Glomerular visceral epithelial cell (primary cell): ENCODE measurements at regions not wholly inside any gene's neighbourhood (a gene's known extent, or its start where the extent isn't known, plus 50 kb on each side); places are given as distances from the start of the nearest gene placed in this dataset.
"Not testable (repeated sequence)": the region's sequence is repeated elsewhere in the genome, so short reads cannot be mapped to it uniquely, and the experiment has no call there.

Experiments
- DNase-seq: peaks from one replicate; pipeline ENCODE4 v3.0.0-alpha.2; 2016; ENCODE audit errors: extremely low spot score

DNA sequence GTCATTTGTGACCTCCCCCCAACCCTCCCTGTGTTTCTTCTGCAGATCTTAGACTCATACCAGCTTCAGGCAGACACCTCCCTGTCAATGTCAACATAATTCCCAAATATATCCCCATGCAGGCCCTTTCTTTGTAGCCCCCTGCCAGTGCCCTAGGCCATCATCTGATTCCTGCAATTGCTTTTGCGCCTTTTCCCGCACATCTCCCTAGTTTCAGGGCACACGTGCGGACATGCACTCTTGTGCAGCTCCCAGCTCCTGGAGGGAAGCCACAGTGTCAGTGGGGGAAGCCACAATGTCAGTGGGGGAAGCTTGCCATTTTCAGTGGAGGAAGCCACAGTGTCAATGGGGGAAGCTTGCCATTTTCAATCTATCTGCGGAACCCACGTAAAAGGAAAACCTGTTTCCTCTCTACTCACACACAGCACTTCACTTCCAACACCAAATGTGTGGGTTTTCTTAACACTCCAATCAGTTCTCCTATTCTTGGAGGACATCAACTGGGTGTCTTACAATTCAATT is 256.4 kb downstream of the ACKR3 start:
- DNase-seq: no peak

DNA sequence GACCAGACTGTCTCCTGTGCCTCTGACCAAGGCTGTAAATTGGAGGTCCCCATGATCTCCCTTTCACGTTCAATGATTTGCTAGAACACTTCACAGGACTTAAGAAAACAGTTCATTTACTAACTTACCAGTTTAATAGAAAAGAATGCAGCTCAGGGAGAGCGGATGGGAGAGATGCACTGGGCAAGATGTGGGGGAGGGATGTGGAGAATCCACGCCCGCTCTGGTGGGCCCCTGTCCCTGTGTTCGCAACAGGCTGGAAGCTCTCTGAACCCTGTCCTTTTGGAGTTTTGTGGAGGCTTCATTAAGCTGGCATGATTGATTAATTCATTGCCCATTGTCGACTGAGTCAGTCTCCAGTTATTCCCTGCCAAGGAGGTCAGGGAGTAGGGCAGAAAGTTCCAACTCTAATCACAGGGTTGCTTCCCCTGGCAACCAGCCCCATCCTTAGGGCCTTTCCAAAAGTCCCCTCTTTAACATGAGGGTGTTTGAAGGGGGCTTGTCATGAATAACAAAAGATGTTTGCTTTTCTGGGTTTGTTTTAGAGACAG is 257.1 kb downstream of the ACKR3 start:
- DNase-seq: no peak

DNA sequence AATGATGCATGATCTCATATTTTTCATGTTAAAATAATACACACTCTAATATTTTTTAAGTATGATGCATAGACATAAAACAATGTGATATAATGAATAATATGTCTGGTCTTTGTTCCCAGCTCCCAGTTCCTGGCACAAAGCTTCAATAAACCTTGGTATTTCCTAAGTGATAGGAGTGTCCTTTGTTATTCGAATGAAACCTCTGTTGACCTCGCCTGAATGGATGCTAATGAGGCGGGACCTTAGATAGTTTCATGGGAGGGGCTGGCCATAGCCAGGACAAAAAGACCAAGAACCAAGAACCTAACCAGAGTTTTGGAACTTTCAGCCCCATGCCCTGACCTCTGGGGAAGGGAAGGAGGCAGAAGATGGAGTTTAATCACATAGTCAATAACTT is 257.7 kb upstream of the COPS8 start:
- DNase-seq: no peak

DNA sequence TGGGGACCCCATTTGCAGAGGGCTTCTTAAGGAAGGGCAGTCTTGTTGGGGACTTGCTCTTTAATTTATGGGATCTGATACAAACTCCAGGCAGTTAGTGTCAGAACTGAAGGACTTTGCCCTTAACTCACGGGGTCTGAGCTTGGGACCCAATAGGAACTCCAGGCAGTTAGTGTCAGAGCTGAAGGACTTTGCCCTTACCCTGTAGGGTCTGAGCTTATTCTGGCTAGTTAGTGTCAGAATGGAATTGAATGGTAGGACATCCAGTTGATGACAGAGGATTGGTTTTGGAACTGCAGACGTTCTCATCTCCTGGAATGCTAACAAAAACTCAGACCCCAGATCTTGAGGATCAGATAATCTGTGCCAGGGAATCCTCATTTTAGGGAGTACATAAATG is 256.9 kb upstream of the COPS8 start:
- no peak for DNase-seq

- DNase-seq: no peak
Measured at GRCh38 chr2:236830926-236831325, 254.8 kb upstream of the COPS8 start.

DNA sequence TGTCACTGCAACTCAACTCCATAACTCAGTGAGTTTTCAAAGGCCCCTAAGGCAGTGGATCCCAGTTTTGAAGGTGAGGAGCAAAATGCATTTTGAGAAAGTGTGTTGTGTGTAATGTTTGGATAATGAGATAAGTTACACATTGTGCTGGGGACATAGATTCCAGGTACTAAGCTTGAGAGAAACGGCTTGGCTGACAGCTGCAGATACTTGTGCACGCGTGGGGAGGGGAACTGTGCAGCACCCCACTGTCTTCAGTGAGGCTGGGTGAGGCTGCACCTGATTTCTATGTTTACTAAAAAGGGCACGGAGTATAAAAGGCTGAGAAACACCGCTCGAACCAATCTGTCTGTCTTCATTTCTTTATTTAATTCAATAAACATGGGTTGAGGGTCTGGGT is 254.0 kb upstream of the COPS8 start:
- DNase-seq: no peak

GRCh38 chr2:236833501-236834073 is 252.1 kb upstream of the COPS8 start:
- peak; percentile 79 for DNase-seq

DNA sequence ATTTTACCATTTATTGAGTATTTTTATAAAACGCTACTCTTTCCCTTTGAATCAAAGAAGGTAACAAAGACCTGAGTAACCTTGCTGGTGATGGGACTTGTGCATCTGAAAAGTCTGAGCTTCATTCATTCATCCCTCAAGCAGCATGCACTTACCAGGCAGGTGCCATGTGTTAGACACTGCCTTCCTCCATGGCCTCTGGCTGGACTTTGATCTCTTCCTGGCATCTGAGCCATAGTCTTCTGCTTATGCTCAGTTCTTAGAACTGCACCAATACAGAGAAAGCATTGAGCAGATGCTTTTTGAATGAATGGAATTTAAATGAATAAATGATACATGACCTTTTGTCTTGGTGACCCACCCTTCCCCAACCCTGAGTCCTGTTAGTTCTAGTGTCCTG is 251.4 kb upstream of the COPS8 start:
- no peak for DNase-seq

- DNase-seq: no peak
Measured at GRCh38 chr2:236835307-236836024, 250.2 kb upstream of the COPS8 start.

DNA sequence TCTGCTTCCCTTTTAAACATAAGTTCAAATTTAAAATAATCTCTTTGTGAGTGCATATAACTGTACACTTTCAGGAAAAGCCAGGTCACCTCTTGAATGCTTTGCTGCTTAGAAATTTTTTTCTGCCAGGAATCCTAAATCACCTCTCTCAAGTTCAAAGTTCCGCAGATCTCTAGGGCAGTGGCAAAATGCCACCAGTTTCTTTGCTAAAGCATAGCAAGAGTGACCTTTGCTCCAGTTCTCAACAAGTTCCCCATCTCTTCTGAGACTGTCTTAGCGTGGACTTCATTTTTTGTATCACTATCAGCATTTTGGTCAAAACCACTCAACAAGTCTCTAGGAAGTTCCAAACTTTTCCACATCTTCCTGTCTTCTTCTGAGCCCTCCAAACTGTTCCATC is 249.7 kb upstream of the COPS8 start:
- DNase-seq: not testable (repeated sequence)

GRCh38 chr2:236840215-236840614 is 245.5 kb upstream of the COPS8 start:
- DNase-seq: no peak

DNA sequence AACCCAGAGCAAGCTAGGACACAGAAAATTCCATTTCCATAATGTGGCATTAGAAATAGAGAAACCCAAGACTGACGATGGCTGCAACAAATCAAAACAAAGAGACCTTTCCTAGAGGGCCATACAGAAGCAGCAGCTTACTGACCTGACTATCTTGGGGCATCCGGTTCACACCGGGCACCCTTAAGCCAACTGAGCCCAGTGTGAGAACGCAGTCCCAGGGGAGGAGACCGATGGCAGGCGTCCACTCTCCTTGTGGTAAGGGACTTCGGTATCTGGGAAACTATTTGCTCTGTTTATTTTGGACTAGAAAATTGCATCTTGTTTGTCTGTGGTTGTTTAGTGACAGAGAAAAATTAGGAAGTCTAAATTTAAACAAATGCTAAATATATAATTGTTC is 244.8 kb upstream of the COPS8 start:
- DNase-seq: no peak

DNA sequence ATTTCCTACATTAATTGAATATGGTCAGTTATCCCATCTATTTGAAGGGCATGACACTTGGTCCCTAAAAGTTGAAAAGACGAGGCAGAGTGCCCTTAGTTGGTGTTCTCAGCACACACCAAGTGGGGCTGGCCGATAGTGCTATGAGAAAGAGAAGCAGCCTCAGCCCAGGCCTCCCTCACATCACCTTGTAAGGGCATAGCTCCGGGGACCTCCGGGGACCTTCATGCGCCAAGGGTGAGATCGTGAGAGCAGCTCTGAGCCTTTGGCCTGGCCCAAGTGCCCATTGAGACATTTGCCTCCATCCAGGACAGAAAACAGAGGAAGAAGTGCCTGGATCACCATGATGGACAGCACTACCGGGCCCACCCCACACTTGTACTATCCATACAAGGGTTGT is 244.3 kb upstream of the COPS8 start:
- no peak for DNase-seq

- no peak for DNase-seq
Measured at GRCh38 chr2:236843161-236843968, 242.3 kb upstream of the COPS8 start.

GRCh38 chr2:236844711-236845110 is 241.0 kb upstream of the COPS8 start:
- DNase-seq: no peak

DNA sequence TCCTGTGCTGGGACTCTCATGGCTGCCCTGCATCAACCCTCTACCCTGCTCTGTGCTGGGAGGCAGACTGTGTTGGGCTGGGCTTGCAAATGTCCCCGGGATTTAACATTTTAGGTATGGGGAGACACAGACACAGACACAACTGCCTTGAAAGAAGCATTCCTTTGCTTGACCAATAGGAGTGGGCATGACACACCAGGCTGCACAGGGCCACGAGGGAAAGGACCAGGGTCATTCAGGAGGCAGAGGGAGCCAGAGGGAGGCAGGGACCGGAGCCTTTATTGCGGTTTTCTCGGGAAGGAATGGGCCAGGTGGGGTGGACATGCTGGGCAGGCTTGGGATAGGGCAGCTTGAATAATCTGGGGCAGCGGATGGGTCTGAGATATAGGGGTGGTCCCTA is 238.7 kb upstream of the COPS8 start:
- DNase-seq: no peak

GRCh38 chr2:236847538-236848263 is 238.0 kb upstream of the COPS8 start:
- DNase-seq: no peak

DNA sequence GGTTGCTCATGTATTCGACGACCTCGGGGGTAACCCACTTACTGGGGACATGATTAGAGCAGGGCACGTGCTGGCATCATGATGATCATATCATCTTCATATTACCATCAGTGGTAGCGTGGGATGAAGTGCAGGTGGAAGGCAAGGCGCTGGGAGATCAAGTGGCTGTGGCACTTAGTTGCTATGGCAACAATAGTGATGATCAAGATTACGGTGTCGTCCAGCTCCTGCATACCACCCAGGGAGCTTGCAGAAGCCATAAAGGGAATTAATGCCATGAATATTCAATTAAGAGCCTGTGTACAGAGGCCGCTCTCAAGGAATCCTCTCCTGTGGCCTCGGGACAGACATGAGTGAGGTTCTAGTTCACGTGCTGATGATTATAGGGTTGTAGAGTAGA is 237.2 kb upstream of the COPS8 start:
- no peak for DNase-seq

DNA sequence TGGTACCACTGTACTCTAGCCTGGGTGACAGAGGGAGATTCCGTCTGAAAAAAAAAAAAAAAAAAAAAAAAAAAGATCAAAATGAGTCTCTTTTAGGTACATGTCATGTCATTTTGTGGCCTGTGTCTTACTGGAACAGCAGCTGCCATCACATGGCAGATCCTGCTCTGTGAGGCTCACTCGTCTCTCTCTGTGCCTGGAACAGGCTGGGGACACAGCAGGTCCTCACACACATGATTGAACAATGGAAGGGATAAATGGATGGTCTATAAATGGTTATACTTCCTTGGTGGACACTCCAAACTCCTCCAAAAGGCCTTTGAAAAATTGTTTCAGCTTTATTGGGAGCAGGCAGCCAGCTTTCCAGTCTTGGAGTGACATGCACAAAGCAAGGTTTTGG is 236.2 kb upstream of the COPS8 start:
- no peak for DNase-seq

- DNase-seq: no peak
Measured at GRCh38 chr2:236849940-236850339, 235.7 kb upstream of the COPS8 start.

GRCh38 chr2:236851187-236851586 is 234.5 kb upstream of the COPS8 start:
- DNase-seq: no peak
